ENCODE measurements at regions not wholly inside any gene's neighbourhood (a gene's known extent, or its start where the extent isn't known, plus 50 kb on each side); places are given as distances from the start of the nearest gene placed in this dataset.

DNA sequence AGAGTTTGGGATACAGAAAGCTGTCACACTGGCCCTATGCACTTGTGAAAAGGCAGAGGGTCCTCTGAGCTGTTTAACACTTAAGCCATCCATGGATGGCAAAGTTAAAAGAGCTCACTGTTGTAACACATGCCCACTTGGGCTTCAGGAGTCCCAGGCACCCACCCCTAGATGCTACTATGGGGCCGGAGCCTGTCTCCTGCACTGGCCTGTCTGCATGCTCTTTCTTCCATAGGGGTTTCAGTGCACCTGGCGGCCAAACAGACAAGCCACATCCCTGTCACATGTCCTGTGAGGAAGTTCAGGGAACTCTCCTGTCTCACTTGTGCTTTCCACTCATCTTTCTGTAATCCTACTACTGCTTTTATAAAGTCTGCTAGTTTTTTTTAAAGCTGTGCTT is 2586.0 kb downstream of the PCDH7 start:
- no TSS peak for BruUV-seq (replicated peaks)
- no peak for DNase-seq (ENCODE audit: low spot score)
- no peak for TF ChIP-seq EZH2 (IDR thresholded peaks at IDR 0.05; ENCODE audit: borderline replicate concordance, low read depth, low read length, poor library complexity, severe bottlenecking)
- no peak for TF ChIP-seq CTCF (conservative IDR thresholded peaks at IDR 0.05; ENCODE audit: low read depth, low read length)
- Histone ChIP-seq H3K27ac (ENCODE audit: low read depth, low read length, poor library complexity, severe bottlenecking) (no peak overlapping the region), H3K4me3 (ENCODE audit: low read depth, low read length, poor library complexity, severe bottlenecking) (no peak overlapping the region), H3K9me3 (ENCODE audit: low read depth, low read length, poor library complexity, severe bottlenecking) (no peaks in the 10 kb centered on the region), H3K36me3 (ENCODE audit: insufficient read depth, low read length, poor library complexity, severe bottlenecking) (no peaks in the 10 kb centered on the region), H3K27me3 (replicated peaks; ENCODE audit: insufficient read depth, low read depth, low read length, poor library complexity) (no peaks in the 10 kb centered on the region), H3K4me1 (ENCODE audit: insufficient read depth, low read length, poor library complexity, severe bottlenecking) (no peaks in the 10 kb centered on the region)
- ChIA-PET CTCF (no interaction called here), POLR2A (ENCODE audit: low non-redundant PET) (no interaction called here)
- intact Hi-C loops (cut with micrococcal nuclease; ENCODE audit: unreplicated experiment), result no loop called here

- POLR2A ChIA-PET (ENCODE audit: low non-redundant PET), result no interaction called here
- Histone ChIP-seq H3K4me3 (ENCODE audit: low read depth, low read length, poor library complexity, severe bottlenecking) (no peak overlapping the region), H3K9me3 (ENCODE audit: low read depth, low read length, poor library complexity, severe bottlenecking) (no peaks in the 10 kb centered on the region), H3K36me3 (ENCODE audit: insufficient read depth, low read length, poor library complexity, severe bottlenecking) (no peaks in the 10 kb centered on the region), H3K27me3 (replicated peaks; ENCODE audit: insufficient read depth, low read depth, low read length, poor library complexity) (no peaks in the 10 kb centered on the region), H3K27ac (ENCODE audit: low read depth, low read length, poor library complexity, severe bottlenecking) (no peak overlapping the region), H3K4me1 (ENCODE audit: insufficient read depth, low read length, poor library complexity, severe bottlenecking) (no peaks in the 10 kb centered on the region)
- BruUV-seq (replicated peaks), result no TSS peak
- DNase-seq (ENCODE audit: low spot score), result no peak
- intact Hi-C loops (cut with micrococcal nuclease; ENCODE audit: unreplicated experiment), result no loop called here
- TF ChIP-seq CTCF (conservative IDR thresholded peaks at IDR 0.05; ENCODE audit: low read depth, low read length) (no peak), EZH2 (IDR thresholded peaks at IDR 0.05; ENCODE audit: borderline replicate concordance, low read depth, low read length, poor library complexity, severe bottlenecking) (no peak)
- CTCF ChIA-PET, result no interaction called here
Measured at GRCh38 chr4:33316033-33316432, 2595.9 kb downstream of the PCDH7 start.

GRCh38 chr4:33316578-33316977 is 2596.4 kb downstream of the PCDH7 start:
- intact Hi-C loops (cut with micrococcal nuclease; ENCODE audit: unreplicated experiment), result no loop called here
- CTCF ChIA-PET, result no interaction called here
- Histone ChIP-seq H3K27ac (ENCODE audit: low read depth, low read length, poor library complexity, severe bottlenecking) (no peak overlapping the region), H3K27me3 (replicated peaks; ENCODE audit: insufficient read depth, low read depth, low read length, poor library complexity) (no peaks in the 10 kb centered on the region), H3K4me3 (ENCODE audit: low read depth, low read length, poor library complexity, severe bottlenecking) (no peak overlapping the region), H3K4me1 (ENCODE audit: insufficient read depth, low read length, poor library complexity, severe bottlenecking) (no peaks in the 10 kb centered on the region), H3K36me3 (ENCODE audit: insufficient read depth, low read length, poor library complexity, severe bottlenecking) (no peaks in the 10 kb centered on the region), H3K9me3 (ENCODE audit: low read depth, low read length, poor library complexity, severe bottlenecking) (no peaks in the 10 kb centered on the region)
- POLR2A ChIA-PET (ENCODE audit: low non-redundant PET), result no interaction called here
- no TSS peak for BruUV-seq (replicated peaks)
- TF ChIP-seq CTCF (conservative IDR thresholded peaks at IDR 0.05; ENCODE audit: low read depth, low read length) (no peak), EZH2 (IDR thresholded peaks at IDR 0.05; ENCODE audit: borderline replicate concordance, low read depth, low read length, poor library complexity, severe bottlenecking) (no peak)
- no peak for DNase-seq (ENCODE audit: low spot score)
